ENCODE measurements at regions not wholly inside any gene's neighbourhood (a gene's known extent, or its start where the extent isn't known, plus 50 kb on each side); places are given as distances from the start of the nearest gene placed in this dataset.

DNA sequence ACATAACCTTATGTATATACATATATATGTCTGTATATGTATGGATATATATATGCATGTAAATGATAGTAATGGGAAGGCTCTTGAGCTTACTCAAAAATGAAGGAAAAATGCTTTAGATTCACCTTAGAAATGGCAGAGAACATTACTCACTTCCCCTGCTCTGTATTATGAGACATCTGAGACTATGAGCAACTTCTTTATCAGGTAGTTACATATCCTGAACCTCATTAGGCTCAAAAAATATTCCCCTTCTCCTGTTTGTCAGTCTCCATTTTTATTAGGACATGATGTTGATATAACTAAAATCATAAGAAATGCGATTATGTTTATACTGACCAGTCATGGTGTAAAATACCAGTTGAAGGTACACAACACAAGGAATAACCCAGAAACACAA lies 800.1 kb upstream of the ZWINT start:
- TF ChIP-seq ZC3H10 (CRISPR knock-in tag; IDR thresholded peaks at IDR 0.05) = no peak
- TF ChIP-seq TOX (CRISPR knock-in tag; IDR thresholded peaks at IDR 0.05; ENCODE audit: borderline replicate concordance) = no peak
